HS-27A (cell line): ENCODE measurements at regions not wholly inside any gene's neighbourhood (a gene's known extent, or its start where the extent isn't known, plus 50 kb on each side); places are given as distances from the start of the nearest gene placed in this dataset.

Source experiments
- DNase-seq: peaks from one replicate; pipeline ENCODE4 v3.0.0-alpha.2; 2012; ENCODE audit warnings: low read depth, missing footprints

DNA sequence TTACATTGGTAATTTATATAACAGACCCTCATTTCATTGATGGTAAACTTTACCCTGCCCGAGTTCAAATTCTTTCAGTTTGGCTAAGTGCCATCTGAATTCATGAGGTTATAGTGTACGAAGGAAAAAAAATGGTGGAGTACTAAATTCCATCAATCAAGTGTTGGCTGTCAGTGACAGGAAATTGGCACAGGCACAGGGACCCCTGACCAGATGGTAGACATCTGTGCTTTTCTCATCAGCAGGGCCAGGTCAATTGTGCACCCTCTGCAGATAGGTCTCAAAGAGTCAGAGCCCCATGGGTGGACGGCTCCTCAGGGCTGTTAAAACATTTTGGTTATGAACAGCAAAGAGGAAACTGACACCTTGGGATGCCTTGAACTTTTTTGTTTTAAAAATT, 439.2 kb downstream of the SETBP1 start:
- DNase-seq: no peak

- no peak for DNase-seq
Measured at GRCh38 chr18:45121146-45121545, 440.5 kb downstream of the SETBP1 start.

DNA sequence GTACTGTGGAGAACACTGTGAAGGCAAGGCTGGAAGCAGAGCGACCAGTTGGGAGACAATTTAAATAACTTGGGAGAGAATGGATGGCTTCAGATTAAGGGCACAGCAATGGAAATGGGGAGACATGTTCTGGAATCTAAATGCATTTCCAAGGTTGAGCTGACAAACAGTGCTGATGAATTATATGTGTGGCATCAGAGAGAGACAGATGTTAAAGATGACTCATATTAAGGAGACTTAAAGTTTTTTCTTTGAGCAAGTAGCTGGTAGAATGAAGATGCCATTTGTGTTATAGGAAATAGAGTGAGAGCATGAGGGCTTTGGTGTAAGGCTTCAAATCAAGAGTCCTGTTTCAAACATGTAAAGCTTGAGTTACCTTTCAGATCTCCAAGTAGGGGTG, 441.8 kb downstream of the SETBP1 start:
- DNase-seq: no peak

GRCh38 chr18:45127405-45127804, 446.7 kb downstream of the SETBP1 start:
- no peak for DNase-seq

- no peak for DNase-seq
Measured at GRCh38 chr18:45133276-45133675, 452.6 kb downstream of the SETBP1 start.

DNA sequence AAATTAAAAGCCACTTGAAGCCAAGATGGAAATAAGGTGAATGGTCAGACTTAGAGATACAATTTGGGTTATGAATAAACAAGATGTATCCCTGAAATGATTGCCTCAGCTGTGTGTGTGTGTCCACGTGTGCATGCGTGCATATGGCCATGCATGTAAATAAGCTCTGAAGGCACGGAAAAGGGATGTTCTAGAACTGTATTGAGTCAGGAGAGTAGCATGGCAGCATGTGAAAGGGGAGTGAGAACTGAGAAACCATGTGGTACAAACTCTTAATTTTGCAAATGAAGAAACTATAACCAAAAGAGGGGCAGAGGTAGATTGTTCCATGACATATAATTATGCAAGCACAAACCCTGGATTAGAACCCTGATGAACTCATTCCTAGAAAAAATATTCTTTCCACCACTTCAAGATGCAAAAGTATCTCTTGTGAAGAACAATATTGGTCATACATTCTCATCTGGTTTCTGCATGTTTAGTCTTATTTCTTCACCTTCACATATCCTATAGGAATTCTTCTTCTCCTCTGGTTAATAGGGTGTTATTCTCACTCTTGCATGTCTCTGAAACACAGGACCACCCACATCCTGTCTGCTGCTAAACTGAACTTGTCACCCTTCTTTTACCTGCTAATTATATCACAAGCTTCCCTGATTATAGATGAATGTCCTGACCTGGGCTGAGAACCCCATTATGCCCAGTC, 455.8 kb downstream of the SETBP1 start:
- DNase-seq: no peak

GRCh38 chr18:45137087-45137419, 456.4 kb downstream of the SETBP1 start:
- DNase-seq: no peak

DNA sequence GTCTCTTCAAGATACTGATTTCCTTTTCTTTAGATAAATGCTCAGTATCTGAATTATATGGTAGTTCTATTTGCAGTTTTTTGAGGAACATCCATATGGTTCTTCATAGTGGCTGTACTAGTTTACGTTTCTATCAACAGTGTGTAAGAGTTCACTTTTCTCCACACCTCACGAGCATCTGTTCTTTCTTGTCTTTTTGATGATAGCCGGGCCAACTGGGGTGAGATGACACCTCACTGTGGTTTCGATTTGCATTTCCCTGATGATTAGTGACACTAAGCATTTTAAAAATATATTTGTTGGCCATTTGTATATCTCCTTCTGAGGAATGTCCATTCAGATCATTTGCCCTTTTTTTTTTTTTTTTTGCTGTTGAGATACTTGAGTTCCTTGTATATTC, 458.8 kb downstream of the SETBP1 start:
- no peak for DNase-seq

GRCh38 chr18:45142868-45143267, 462.2 kb downstream of the SETBP1 start:
- no peak for DNase-seq

DNA sequence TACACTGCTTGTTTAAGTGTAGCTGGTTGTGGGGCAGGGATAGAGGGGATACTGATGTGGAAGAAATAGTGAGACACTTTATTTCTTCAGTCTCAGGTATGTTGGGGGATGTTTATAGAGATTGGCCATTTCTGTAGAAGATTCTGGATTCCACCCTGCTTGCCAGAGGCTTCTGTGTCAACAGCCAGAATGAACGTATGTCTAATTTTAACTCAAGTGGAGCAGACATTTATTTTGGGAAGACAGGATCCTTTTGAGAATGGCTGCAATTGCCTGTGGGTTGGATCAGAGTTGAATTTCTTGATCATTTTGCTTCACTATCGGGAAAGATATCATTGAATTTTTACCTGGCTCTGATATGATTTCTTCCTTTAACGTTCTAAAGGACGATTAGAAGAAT, 465.6 kb upstream of the SLC14A2 start:
- no peak for DNase-seq

DNA sequence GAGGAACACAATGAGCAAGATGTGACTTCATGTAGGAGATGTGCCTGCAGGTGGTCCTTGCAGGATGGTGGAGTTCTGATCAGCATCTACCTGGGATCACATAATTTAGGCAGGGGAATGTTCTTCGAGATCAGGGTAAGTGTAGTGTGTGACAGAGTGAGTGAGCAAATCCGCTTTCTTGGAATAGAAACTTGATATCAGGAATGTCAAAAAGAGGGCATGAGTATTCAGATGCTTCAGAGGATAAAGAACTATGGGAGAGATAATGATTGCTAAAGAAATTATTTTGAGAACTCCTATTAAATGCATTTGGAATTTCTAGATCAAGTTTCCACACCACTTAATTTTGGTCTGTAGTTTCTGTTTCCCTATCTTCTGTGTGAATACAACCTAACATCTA, 463.6 kb upstream of the SLC14A2 start:
- no peak for DNase-seq

DNA sequence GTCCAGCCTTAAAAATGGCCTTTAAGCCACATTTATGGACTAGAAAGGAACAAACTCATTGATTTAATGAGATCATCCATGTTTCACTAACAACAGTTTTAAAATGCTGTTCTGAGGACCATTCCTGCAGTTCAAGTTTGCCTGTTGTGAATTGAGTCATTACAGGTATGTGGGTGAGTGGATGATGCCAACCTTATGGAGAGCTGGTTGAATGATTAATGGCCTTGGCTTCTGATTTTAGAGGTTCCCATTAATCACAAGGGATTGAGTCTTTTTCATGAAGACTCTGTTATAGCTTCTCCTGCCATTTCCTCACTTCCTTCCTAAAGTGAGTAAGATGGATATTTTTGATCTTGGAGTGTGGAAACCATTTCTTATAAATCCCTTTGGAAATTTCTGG, 459.8 kb upstream of the SLC14A2 start:
- DNase-seq: no peak

DNA sequence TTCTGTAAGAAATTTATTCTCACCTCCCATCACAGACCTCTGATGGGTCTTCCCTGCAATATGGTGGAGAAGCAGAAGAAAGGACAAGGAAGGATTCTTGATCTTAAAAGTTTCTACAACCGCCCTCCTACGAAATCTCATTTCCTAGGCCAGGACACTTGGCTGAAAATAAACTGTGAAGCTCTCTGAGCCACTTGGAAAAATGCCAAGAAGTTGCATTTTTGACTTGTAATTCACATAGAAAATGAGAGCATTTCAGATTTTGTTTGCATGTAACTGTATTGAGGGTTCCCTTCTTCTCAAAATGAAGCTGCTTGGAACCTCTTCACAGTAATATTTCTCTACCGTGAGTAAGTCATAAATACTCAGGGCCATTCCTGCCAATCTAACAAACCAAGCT, 458.3 kb upstream of the SLC14A2 start:
- DNase-seq: no peak

DNA sequence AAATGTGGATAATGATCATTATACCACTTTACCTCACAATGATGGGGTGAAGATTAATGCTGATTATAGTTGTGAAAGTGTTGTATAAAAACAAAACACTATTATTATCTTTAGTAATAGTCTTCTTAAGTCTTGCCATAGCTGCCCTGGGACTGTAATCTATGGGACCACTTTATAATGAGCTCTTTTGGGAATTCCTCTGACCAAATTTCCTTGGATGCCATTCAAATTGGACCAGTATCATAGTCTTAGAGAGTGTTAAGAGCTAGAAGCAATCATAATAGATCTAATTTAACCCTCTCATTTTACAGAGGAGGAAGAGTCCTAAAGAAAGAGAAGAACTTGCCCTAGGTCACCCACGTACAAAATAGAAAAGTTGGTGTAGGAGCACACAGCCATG, 457.7 kb upstream of the SLC14A2 start:
- DNase-seq: no peak

DNA sequence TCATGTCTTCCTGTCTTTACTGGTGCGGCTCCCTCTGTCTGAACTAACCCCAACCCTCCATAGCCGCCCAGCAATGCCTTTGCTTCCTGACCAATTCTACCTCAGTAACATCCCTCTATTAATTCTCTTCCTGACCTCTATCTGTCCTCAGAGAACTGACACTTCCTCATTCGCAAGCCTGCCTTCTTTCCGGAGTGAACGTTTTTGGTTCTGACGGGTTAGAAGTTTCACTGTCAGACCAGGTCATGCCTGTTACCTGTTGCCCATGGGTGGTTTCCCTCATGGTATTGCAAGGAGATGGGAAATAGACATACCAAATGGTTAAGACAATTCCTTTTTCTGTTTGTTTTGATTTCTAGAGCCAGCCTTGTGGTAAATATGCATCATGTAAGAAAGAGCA, 453.4 kb upstream of the SLC14A2 start:
- DNase-seq: no peak

GRCh38 chr18:45163871-45164270, 451.4 kb upstream of the SLC14A2 start:
- DNase-seq: no peak

DNA sequence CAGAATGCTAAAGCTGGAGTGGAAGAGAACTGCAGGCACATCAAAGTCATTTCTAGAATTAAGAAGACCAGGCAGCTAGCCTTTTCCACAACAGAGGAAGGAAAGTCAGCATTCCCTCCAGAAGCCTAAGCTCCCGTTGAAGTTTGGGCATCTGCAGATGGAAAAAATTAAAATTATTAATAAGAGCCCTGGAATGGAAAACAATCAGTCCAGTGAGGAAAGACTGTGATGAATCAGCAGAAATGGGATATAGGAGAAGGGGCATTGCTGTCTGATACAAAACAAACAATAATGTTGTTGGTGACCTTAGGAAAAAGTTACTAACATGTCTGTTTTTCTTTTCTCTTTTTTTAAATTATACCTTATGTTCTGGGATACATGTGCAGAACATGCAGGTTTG, 450.7 kb upstream of the SLC14A2 start:
- no peak for DNase-seq

- no peak for DNase-seq
Measured at GRCh38 chr18:45165176-45165713, 450.0 kb upstream of the SLC14A2 start.

DNA sequence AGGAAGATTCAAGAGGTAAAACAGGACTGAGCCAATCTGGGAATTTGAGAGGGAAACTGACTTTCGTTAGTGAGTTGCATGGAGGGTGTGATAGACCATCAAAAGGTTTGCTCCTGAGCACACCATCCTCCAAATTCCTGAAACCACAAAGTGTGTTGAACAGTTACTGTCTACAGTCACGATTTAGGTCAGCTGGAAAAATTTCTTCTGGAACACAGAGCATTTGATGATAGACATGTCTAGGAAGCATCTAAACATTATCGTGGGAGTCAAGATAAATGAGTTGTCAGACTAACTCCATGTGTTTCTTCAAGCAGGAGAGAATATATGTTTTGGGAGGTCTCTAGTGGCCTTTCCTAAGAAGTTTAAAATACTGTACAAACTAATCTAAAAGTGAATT, 449.4 kb upstream of the SLC14A2 start:
- no peak for DNase-seq

GRCh38 chr18:45166341-45166835, 448.9 kb upstream of the SLC14A2 start:
- DNase-seq: peak; percentile 80

DNA sequence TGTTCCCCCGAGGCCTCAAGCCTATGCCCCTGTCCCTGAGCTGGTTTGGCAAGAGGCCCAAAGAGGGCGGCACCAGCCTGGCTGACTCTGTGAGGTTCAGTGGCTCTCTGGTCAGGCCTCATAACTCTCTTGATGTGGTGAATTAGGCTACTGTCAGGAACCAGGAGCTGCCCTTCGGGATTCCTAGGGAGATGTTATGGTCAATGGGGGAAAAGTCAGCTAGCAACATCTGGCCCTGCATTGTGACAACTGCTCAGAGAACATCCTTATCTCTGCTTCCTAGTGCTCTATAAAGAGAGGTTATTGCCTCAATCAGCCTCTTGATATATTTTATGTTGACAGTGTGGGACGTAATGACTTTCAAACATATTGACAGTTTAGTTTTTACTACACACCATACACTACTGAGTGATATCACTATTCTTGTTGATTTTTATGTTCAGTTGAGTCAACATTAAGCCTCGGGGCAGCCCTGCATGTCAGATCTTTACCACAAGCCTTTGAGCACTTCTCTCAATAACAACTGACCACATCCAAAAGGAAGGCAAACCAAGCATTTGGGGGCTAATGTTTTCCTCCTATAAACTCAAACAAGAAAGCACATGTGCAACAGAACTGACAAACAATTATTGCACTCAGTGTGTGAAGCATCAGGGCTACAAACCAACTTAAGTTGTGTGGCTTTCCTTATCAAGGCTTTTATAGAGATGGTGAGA, 448.3 kb upstream of the SLC14A2 start:
- DNase-seq: no peak

- no peak for DNase-seq
Measured at GRCh38 chr18:45167631-45168280, 447.5 kb upstream of the SLC14A2 start.
